ENCODE measurements at regions not wholly inside any gene's neighbourhood (a gene's known extent, or its start where the extent isn't known, plus 50 kb on each side); places are given as distances from the start of the nearest gene placed in this dataset.
A peak's percentile ranks its signal among the peaks of the same experiment; 100 is the strongest.

DNA sequence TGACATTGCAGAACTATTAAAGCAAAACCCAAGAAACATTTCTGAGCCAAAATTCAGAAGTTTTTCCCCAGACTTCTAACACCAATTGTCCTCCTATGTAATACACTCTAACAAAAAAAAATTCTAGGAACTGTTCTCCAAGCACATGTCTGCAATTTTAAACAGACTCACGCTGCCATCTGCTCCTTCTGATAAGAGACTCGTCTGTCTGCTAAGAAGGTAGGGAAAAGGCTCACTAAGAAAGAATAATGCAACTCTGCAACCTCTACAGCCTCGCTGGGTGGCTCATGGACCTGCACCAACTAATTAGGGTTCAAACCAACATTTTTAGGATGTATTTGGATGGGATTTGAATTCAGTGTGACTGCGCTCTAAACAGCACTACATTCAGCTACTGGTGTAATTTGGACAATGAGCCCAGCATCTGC is 366.5 kb downstream of the DSC3 start:
- no peak overlapping the region for H2BK120ac ChIP-seq (replicated peaks; ENCODE audit: low read depth, low read length)
- no peaks in the 10 kb centered on the region for H3K36me3 ChIP-seq (ENCODE audit: control insufficient read depth in 2 of 4, insufficient read depth in 4 of 4, low read length in 3 of 4)
- H4K20me1 ChIP-seq (replicated peaks in 1 of 2; ENCODE audit: control insufficient read depth in 1 of 2, insufficient read depth in 2 of 2, low read length in 2 of 2) = no peaks in the 10 kb centered on the region
- H2BK15ac ChIP-seq (ENCODE audit: low read length) = no peak overlapping the region
- no peak overlapping the region for H3K23ac ChIP-seq (ENCODE audit: insufficient read length)
- H3K14ac ChIP-seq (ENCODE audit: insufficient read length) = no peak overlapping the region
- H3K9ac ChIP-seq (replicated peaks in 1 of 4; ENCODE audit: extremely low read depth in 1 of 4, low read depth in 3 of 4, low read length in 3 of 4) = no peak overlapping the region
- H3K79me2 ChIP-seq (ENCODE audit: control insufficient read depth in 1 of 2, insufficient read depth in 2 of 2, low read length in 2 of 2) = no peaks in the 10 kb centered on the region
- H4K5ac ChIP-seq (ENCODE audit: insufficient read length, low read depth, low read length) = no peak overlapping the region
- H3K56ac ChIP-seq (replicated peaks; ENCODE audit: insufficient read length, low read depth, low read length) = no peak overlapping the region
- no peaks in the 10 kb centered on the region; the same call in 1 of the 2 replicates for H3K23me2 ChIP-seq (ENCODE audit: low read depth, low read length)
- H4K8ac ChIP-seq (ENCODE audit: extremely low read depth, insufficient read depth, low read length) = no peak overlapping the region
- no peak overlapping the region for H2BK12ac ChIP-seq (ENCODE audit: low read depth, low read length)
- H2BK20ac ChIP-seq (ENCODE audit: low read length) = no peak overlapping the region
- H3K4me2 ChIP-seq (ENCODE audit: insufficient read depth in 1 of 2, low read depth in 2 of 2, low read length in 2 of 2) = no peak overlapping the region
- H3K27me3 ChIP-seq (replicated peaks in 1 of 4; ENCODE audit: control insufficient read depth in 3 of 4, extremely low read depth in 1 of 4, insufficient read depth in 3 of 4, low read length in 3 of 4) = no peaks in the 10 kb centered on the region
- H3K9me3 ChIP-seq (ENCODE audit: insufficient read depth in 2 of 2, low read depth in 1 of 2, low read length in 1 of 2) = 0 out of 4 replicates have a peak, but pooled peaks cover 0 to 5% of the 10 kb centered on the region in 2 experiments
- FAIRE-seq (peak; percentile 32), DNase-seq (ENCODE audit: low read depth in 1 of 2, low spot score in 2 of 2) (no peak)
- ChIA-PET CTCF (ENCODE audit: partially characterized antibody) (no interaction called here), POLR2A (ENCODE audit: partially characterized antibody) (no interaction called here)
- H4K91ac ChIP-seq (replicated peaks; ENCODE audit: insufficient read length, low read length) = no peak overlapping the region
- no peaks in the 10 kb centered on the region for H3K79me1 ChIP-seq (ENCODE audit: low read depth, low read length)
- no peaks in the 10 kb centered on the region for H3K4me1 ChIP-seq (replicated peaks in 1 of 4; ENCODE audit: control insufficient read depth in 3 of 4, insufficient read depth in 4 of 4, low read length in 3 of 4)
- H3K4me3 ChIP-seq (ENCODE audit: extremely low read depth in 1 of 4, insufficient read depth in 2 of 4, low read depth in 3 of 4, low read length in 4 of 4) = no peak overlapping the region
- no peak overlapping the region for H3K18ac ChIP-seq (ENCODE audit: extremely low read depth, low read length)
- H2AFZ ChIP-seq (ENCODE audit: low read length) = peak overlapping the region; percentile 74
- TF ChIP-seq RXRA (IDR thresholded peaks at IDR 0.05; ENCODE audit: insufficient read depth, low read depth, low read length) (no peak), TEAD4 (IDR thresholded peaks at IDR 0.05; ENCODE audit: low read depth, low read length) (no peak), NRF1 (IDR thresholded peaks at IDR 0.05; ENCODE audit: low read depth, low read length) (no peak), ASH2L (IDR thresholded peaks at IDR 0.05; ENCODE audit: low read length) (no peak), CBX8 (IDR thresholded peaks at IDR 0.05; ENCODE audit: borderline replicate concordance, low read depth, low read length) (no peak), YY1 (IDR thresholded peaks at IDR 0.05; ENCODE audit: low read depth, low read length) (no peak), KDM5A (IDR thresholded peaks at IDR 0.05; ENCODE audit: low read length) (no peak), CHD1 (IDR thresholded peaks at IDR 0.05; ENCODE audit: low read depth, low read length) (no peak), SUZ12 (IDR thresholded peaks at IDR 0.05; ENCODE audit: low read length) (no peak)
- TF ChIP-seq, protein P1, sequence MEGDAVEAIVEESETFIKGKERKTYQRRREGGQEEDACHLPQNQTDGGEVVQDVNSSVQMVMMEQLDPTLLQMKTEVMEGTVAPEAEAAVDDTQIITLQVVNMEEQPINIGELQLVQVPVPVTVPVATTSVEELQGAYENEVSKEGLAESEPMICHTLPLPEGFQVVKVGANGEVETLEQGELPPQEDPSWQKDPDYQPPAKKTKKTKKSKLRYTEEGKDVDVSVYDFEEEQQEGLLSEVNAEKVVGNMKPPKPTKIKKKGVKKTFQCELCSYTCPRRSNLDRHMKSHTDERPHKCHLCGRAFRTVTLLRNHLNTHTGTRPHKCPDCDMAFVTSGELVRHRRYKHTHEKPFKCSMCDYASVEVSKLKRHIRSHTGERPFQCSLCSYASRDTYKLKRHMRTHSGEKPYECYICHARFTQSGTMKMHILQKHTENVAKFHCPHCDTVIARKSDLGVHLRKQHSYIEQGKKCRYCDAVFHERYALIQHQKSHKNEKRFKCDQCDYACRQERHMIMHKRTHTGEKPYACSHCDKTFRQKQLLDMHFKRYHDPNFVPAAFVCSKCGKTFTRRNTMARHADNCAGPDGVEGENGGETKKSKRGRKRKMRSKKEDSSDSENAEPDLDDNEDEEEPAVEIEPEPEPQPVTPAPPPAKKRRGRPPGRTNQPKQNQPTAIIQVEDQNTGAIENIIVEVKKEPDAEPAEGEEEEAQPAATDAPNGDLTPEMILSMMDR (IDR thresholded peaks at IDR 0.05; ENCODE audit: control extremely low read depth in 1 of 3, insufficient read depth in 1 of 3, low read depth in 1 of 3, low read length in 3 of 3) = no peak
- no peak overlapping the region for H3K4ac ChIP-seq (replicated peaks; ENCODE audit: insufficient read length, low read depth, low read length)
- 73% methylated on average over 4 of the region's 4 CpGs; no CpG with 5 or more reads in 1 of the 2 experiments for WGBS, 2 experiments (ENCODE audit: extremely low coverage in 1 of 2, insufficient coverage in 1 of 2, insufficient read length in 1 of 2, insufficient replicate concordance in 2 of 2, low coverage in 1 of 2, low lambda C conversion rate in 2 of 2, missing lambda C conversion rate in 1 of 2)
- H2BK5ac ChIP-seq (ENCODE audit: low read depth, low read length) = no peak overlapping the region
- H2AK5ac ChIP-seq (ENCODE audit: low read depth, low read length) = no peak overlapping the region
- H3K27ac ChIP-seq (ENCODE audit: low read depth, low read length) = no peak overlapping the region
